ENCODE measurements at regions not wholly inside any gene's neighbourhood (a gene's known extent, or its start where the extent isn't known, plus 50 kb on each side); places are given as distances from the start of the nearest gene placed in this dataset.
"Not testable (repeated sequence)": the region's sequence is repeated elsewhere in the genome, so short reads cannot be mapped to it uniquely, and the experiment has no call there.

GRCh38 chr4:95779447-95779846 is 60.4 kb upstream of the PDHA2 start:
- DNase-seq (ENCODE audit: low read depth), result no peak
- TF ChIP-seq CTCF (conservative IDR thresholded peaks at IDR 0.05; ENCODE audit: low read depth, low read length), result no peak
- no peak overlapping the region for H3K4me3 ChIP-seq (ENCODE audit: low read length)

GRCh38 chr4:95778666-95779065 is 61.2 kb upstream of the PDHA2 start:
- TF ChIP-seq CTCF (conservative IDR thresholded peaks at IDR 0.05; ENCODE audit: low read depth, low read length), result no peak
- no peak overlapping the region for H3K4me3 ChIP-seq (ENCODE audit: low read length)
- DNase-seq (ENCODE audit: low read depth), result no peak

GRCh38 chr4:95770605-95771004 is 69.3 kb upstream of the PDHA2 start:
- not testable (repeated sequence) for H3K4me3 ChIP-seq (ENCODE audit: low read length)

GRCh38 chr4:95764961-95765360 is 74.9 kb upstream of the PDHA2 start:
- no peak overlapping the region for H3K4me3 ChIP-seq (ENCODE audit: low read length)
- no peak for TF ChIP-seq CTCF (conservative IDR thresholded peaks at IDR 0.05; ENCODE audit: low read depth, low read length)
- no peak for DNase-seq (ENCODE audit: low read depth)

More at GRCh38 chr4:95770605-95771004, 69.3 kb upstream of the PDHA2 start:
- DNase-seq (ENCODE audit: low read depth), result not testable (repeated sequence)

GRCh38 chr4:95761871-95762270 is 78.0 kb upstream of the PDHA2 start:
- no peak overlapping the region for H3K4me3 ChIP-seq (ENCODE audit: low read length)
- TF ChIP-seq CTCF (conservative IDR thresholded peaks at IDR 0.05; ENCODE audit: low read depth, low read length), result no peak

GRCh38 chr4:95761426-95761825 is 78.5 kb upstream of the PDHA2 start:
- TF ChIP-seq CTCF (conservative IDR thresholded peaks at IDR 0.05; ENCODE audit: low read depth, low read length), result no peak
- DNase-seq (ENCODE audit: low read depth), result no peak
- no peak overlapping the region for H3K4me3 ChIP-seq (ENCODE audit: low read length)

More at GRCh38 chr4:95761871-95762270, 78.0 kb upstream of the PDHA2 start:
- DNase-seq (ENCODE audit: low read depth), result no peak

GRCh38 chr4:95760646-95761045 is 79.2 kb upstream of the PDHA2 start:
- DNase-seq (ENCODE audit: low read depth); H3K4me3 ChIP-seq (ENCODE audit: low read length): not testable (repeated sequence)

- TF ChIP-seq CTCF (conservative IDR thresholded peaks at IDR 0.05; ENCODE audit: low read depth, low read length), result no peak
- H3K4me3 ChIP-seq (ENCODE audit: low read length), result no peak overlapping the region
- DNase-seq (ENCODE audit: low read depth), result no peak
Measured at GRCh38 chr4:95758001-95758400, 81.9 kb upstream of the PDHA2 start.

All from retinal pigment epithelial cell (primary cell).